Endothelial cell of umbilical vein (primary cell): ENCODE measurements at regions not wholly inside any gene's neighbourhood (a gene's known extent, or its start where the extent isn't known, plus 50 kb on each side); places are given as distances from the start of the nearest gene placed in this dataset.

Source experiments
- BruUV-seq: library from RNA; stranded (reverse); fragments of 400-500 nt; replicated peaks from 2 replicates; lab custom pipeline; 2021; lab: Mats Ljungman, UMichigan
- CTCF ChIA-PET: fragments of 300-600, 350-600 bp; sonication (Branson Sonifier 250); formaldehyde crosslinking; loops from one replicate; lab custom pipeline; 2021; ENCODE audit warnings: antibody characterized with exemption, inconsistent platforms; lab: Charles Lee
- POLR2A ChIA-PET: fragments of 300-600, 350-600 bp; sonication (Branson Sonifier 250); formaldehyde crosslinking; loops from one replicate; lab custom pipeline; 2021; ENCODE audit warnings: antibody characterized with exemption, inconsistent platforms; lab: Charles Lee
- DNase-seq: peaks from one replicate; pipeline ENCODE4 v3.0.0-alpha.2; 2011; ENCODE audit warnings: low read depth, low spot score
- FAIRE-seq: peaks from 2 replicates; lab custom pipeline; 2011; peaks lifted over from hg19 to GRCh38; lab: Jason Lieb, UNC
- H2AFZ ChIP-seq: 2 replicates; pipeline ENCODE4 v1.6.0; 2012; ENCODE audit warnings: low read depth, low read length, control low read depth, inconsistent platforms
- H3K27ac ChIP-seq: 2 replicates; pipeline ENCODE4 v1.5.1; 2011; ENCODE audit warnings: low read depth, mild to moderate bottlenecking, control low read depth, low read length, moderate library complexity; ENCODE audit not compliant: insufficient read depth
- H3K27me3 ChIP-seq, 2 experiments: 2 replicates each; pipeline versions ENCODE4 v1.6.0 to v1.6.1; 2011; ENCODE audit warnings: low read length in 2 of 2, mixed read lengths in 1 of 2; ENCODE audit not compliant: control insufficient read depth in 2 of 2, insufficient read depth in 2 of 2
- H3K36me3 ChIP-seq, 2 experiments: 2 replicates in 1 of 2; 3 replicates in 1 of 2; pipeline ENCODE4 v1.5.1; 2011; ENCODE audit warnings: low read length in 2 of 2, mild to moderate bottlenecking in 1 of 2, moderate library complexity in 1 of 2; ENCODE audit not compliant: control insufficient read depth in 2 of 2, insufficient read depth in 2 of 2; ENCODE audit errors: extremely low read depth in 1 of 2
- H3K4me1 ChIP-seq: 3 replicates; pipeline ENCODE4 v1.5.1; 2011; ENCODE audit warnings: mild to moderate bottlenecking, low read length; ENCODE audit not compliant: control insufficient read depth, insufficient read depth; ENCODE audit errors: extremely low read depth
- H3K4me2 ChIP-seq: 2 replicates; pipeline ENCODE4 v1.6.1; 2011; ENCODE audit warnings: low read length, control low read depth, mixed read lengths; ENCODE audit not compliant: insufficient read depth
- H3K4me3 ChIP-seq, 3 experiments: fragments of 200-600 bp in 1 of 3; sonication (generic), shearing (Covaris generic) in 1 of 3; replicated peaks in 1 of 3; 2 replicates each; pipeline ENCODE4 v1.5.1; 2011 to 2016; ENCODE audit warnings: control low read depth in 3 of 3, low read length in 3 of 3, mild to moderate bottlenecking in 2 of 3, inconsistent platforms in 1 of 3, low read depth in 1 of 3, moderate library complexity in 1 of 3; ENCODE audit not compliant: insufficient read depth in 1 of 3
- H3K79me2 ChIP-seq: 2 replicates; pipeline ENCODE4 v1.6.0; 2012; ENCODE audit warnings: low read length, inconsistent platforms; ENCODE audit not compliant: control insufficient read depth, insufficient read depth
- H3K9ac ChIP-seq: replicated peaks from 2 replicates; pipeline ENCODE3; 2011; ENCODE audit warnings: low read length, control low read depth; ENCODE audit not compliant: insufficient read depth; ENCODE audit errors: extremely low read depth
- H3K9me1 ChIP-seq: replicated peaks from 3 replicates; pipeline ENCODE4 v1.6.0; 2011; ENCODE audit warnings: mild to moderate bottlenecking, low read length; ENCODE audit not compliant: control insufficient read depth, insufficient read depth; ENCODE audit errors: extremely low read depth
- H3K9me3 ChIP-seq: replicated peaks from 2 replicates; pipeline ENCODE4 v1.5.1; 2012; ENCODE audit warnings: low read length, inconsistent platforms; ENCODE audit not compliant: control insufficient read depth, insufficient read depth
- H4K20me1 ChIP-seq: replicated peaks from 2 replicates; pipeline ENCODE3; 2011; ENCODE audit warnings: mild to moderate bottlenecking, low read length; ENCODE audit not compliant: control insufficient read depth, insufficient read depth; ENCODE audit errors: extremely low read depth
- CTCF ChIP-seq, 2 donors: IDR thresholded peaks; 1 replicate in 1 of 2; 2 replicates in 1 of 2; pipeline ENCODE4 v1.5.1; 2011; ENCODE audit warnings: low read length in 2 of 2, mild to moderate bottlenecking in 2 of 2, moderate library complexity in 2 of 2, control low read depth in 1 of 2, inconsistent platforms in 1 of 2, low read depth in 1 of 2; ENCODE audit not compliant: insufficient read depth in 1 of 2; ENCODE audit errors: extremely low read depth in 1 of 2
- EZH2 ChIP-seq: IDR thresholded peaks from 2 replicates; pipeline ENCODE4 v1.6.1; 2012; ENCODE audit warnings: borderline replicate concordance, low read depth, mild to moderate bottlenecking, moderate library complexity, low read length, inconsistent platforms; ENCODE audit not compliant: severe bottlenecking
- FOS ChIP-seq: IDR thresholded peaks from 2 replicates; pipeline ENCODE4 v1.6.1; 2011; ENCODE audit warnings: mild to moderate bottlenecking, low read length, moderate library complexity, borderline replicate concordance; ENCODE audit not compliant: insufficient read depth
- GATA2 ChIP-seq: IDR thresholded peaks from 2 replicates; pipeline ENCODE4 v1.7.0; 2011; ENCODE audit warnings: low read depth, mild to moderate bottlenecking, moderate library complexity, mixed read lengths, low read length; ENCODE audit not compliant: insufficient read length, insufficient read depth
- JUN ChIP-seq: IDR thresholded peaks from 2 replicates; pipeline ENCODE4 v1.6.1; 2011; ENCODE audit warnings: borderline replicate concordance, low read depth; ENCODE audit not compliant: insufficient read length, insufficient read depth
- MAX ChIP-seq: IDR thresholded peaks from 2 replicates; pipeline ENCODE4 v1.6.1; 2011; ENCODE audit not compliant: insufficient read depth, insufficient read length
- MYC ChIP-seq: IDR thresholded peaks from one replicate; pipeline ENCODE4 v1.6.1; 2011; ENCODE audit warnings: mild to moderate bottlenecking, low read depth, low read length
- POLR2A ChIP-seq: IDR thresholded peaks from 2 replicates; pipeline ENCODE4 v1.6.1; 2012; ENCODE audit warnings: low read depth, mild to moderate bottlenecking, control low read depth, low read length
- POLR2AphosphoS5 ChIP-seq: IDR thresholded peaks from 2 replicates; pipeline ENCODE4 v1.6.1; 2012; ENCODE audit warnings: low read depth, mild to moderate bottlenecking, control low read depth, low read length, moderate library complexity; ENCODE audit not compliant: insufficient read depth
- dilution Hi-C: fragments of 300-500 bp; cut with MboI; formaldehyde crosslinking; loops from one replicate; pipeline ENCODE4 v1.15.0; 2019; ENCODE audit warnings: low sequenced_read_pairs; ENCODE audit not compliant: extremely low pct_ligation_motif_present
- intact Hi-C: fragments of 100-400 bp; cut with micrococcal nuclease; formaldehyde crosslinking; loops from one replicate; pipeline ENCODE4 v1.10.0; 2022

GRCh38 chr4:159906517-159906916, 803.6 kb downstream of the RAPGEF2 start:
- Histone ChIP-seq H4K20me1 (no peaks in the 10 kb centered on the region), H3K79me2 (no peaks in the 10 kb centered on the region), H3K4me1 (no peaks in the 10 kb centered on the region), H3K36me3 (no peaks in the 10 kb centered on the region), H3K9me3 (no peaks in the 10 kb centered on the region), H3K27me3 (no peaks in the 10 kb centered on the region), H3K9ac (no peak overlapping the region), H3K4me2 (no peak overlapping the region), H3K4me3 (no peak overlapping the region), H3K27ac (no peak overlapping the region), H2AFZ (no peak overlapping the region), H3K9me1 (no peaks in the 10 kb centered on the region)
- ChIA-PET CTCF (no interaction called here), POLR2A (no interaction called here)
- dilution Hi-C loops: no loop called here
- DNase-seq (no peak), FAIRE-seq (no peak)
- intact Hi-C loops: no loop called here
- no peak for TF ChIP-seq EZH2
- no peak for TF ChIP-seq MYC
- no peak for TF ChIP-seq JUN
- no peak for TF ChIP-seq FOS
- TF ChIP-seq GATA2: no peak
- TF ChIP-seq CTCF (IDR thresholded peaks at IDR 0.05; ENCODE audit: extremely low read depth in 1 of 2, insufficient read depth in 1 of 2, low read depth in 1 of 2, low read length in 2 of 2): no peak
- TF ChIP-seq MAX: no peak
- no peak for TF ChIP-seq POLR2AphosphoS5
- TF ChIP-seq POLR2A: no peak
- BruUV-seq: no TSS peak
